GM19025 (cell line): ENCODE measurements at regions not wholly inside any gene's neighbourhood (a gene's known extent, or its start where the extent isn't known, plus 50 kb on each side); places are given as distances from the start of the nearest gene placed in this dataset.

Experiments used
- ATAC-seq: cut with Tn5 transposase; IDR thresholded peaks from one replicate; pipeline ENCODE4 v1.9.1; 2021; ENCODE audit warnings: mild to moderate bottlenecking, low read depth, moderate library complexity; ENCODE audit not compliant: unreplicated experiment

DNA sequence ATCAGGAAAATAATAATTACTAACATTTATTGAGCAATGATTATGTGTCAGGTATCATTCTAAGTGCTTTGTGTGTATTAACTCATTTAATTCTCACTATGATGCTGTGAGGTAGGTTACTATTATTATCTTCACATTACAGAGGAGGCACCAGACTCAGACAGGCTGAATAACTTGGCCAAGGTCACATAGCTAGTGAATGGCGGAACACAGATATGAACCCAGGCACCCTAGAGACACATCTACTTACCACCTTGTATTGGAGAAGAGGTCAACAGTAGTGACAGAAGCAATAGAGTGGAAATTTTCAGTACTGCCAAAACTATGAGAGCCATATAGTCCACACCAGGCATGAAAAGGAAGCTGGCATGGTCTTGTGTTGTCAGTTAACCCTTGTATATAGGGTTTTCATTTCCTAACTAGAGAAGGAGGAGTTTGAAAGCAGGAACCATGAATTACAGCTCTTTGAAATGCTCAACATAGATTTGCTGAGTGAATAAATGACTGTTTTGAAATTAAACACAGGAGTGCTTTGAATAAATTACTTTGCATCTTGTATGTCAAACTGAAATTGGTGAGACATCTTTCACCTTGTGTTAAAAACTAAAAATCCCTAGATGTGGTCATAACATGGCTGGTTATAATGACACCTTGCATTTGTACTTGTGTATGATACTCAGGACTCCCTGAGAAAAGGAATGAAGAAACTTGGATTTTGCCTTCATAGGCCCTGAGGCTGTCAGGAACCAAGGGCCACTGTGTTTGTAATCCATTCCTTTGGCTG lies 71.8 kb downstream of the RTL9 start:
- ATAC-seq: no peak

DNA sequence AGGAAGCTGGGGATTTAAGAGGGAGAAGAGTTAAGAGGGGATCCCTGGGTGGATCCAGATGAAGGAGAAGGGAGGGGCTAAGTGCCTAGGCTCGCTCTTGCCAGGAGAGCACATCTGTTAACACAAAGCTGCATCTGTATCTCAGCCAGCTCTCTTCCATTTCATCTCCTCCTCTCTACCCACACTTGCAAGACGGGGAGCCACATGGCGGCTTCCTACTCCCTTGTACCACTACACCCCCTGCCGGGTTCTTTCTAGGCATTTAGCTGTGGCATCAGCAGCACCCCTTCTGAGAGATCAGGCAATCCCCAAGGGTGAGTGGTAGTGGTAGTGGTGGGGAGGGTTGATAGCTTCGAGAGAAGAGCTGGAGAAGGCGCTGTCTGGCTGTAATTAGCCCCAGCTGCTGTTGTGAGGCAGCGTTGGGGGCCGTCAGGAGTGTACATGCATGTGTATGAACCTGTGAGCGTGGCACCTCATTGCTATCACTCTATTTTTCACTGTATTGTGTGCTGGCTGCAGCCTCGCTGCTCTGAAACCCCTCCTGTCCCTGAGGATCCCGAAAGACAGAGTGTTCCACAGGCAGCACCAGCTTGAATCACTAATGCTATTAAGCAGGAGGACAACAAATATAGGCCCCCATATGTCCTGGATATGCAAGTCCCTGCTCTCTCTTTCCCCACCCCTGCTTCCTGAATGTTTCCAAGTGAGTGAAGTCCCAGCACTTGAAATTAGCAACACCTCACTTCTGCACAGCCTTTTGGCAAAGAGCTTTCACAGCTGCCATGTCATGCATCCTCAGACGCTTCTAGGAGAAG lies 73.7 kb downstream of the RTL9 start:
- no peak for ATAC-seq

DNA sequence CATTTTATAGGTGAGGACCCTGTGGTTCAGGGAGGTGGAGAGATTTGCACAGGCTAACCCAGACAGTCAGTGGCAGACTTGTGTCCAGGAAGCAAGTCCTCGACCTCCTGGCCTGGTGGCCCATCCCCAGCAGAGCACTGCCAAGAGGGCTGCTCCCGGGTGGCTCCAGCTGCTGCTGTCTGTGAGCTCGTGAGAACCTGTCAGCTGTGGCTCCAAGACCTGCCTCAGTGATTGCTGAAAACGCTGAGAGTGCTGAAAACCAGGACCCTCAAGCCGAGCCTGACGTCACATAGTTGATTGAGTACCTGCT lies 74.2 kb downstream of the RTL9 start:
- no peak for ATAC-seq

DNA sequence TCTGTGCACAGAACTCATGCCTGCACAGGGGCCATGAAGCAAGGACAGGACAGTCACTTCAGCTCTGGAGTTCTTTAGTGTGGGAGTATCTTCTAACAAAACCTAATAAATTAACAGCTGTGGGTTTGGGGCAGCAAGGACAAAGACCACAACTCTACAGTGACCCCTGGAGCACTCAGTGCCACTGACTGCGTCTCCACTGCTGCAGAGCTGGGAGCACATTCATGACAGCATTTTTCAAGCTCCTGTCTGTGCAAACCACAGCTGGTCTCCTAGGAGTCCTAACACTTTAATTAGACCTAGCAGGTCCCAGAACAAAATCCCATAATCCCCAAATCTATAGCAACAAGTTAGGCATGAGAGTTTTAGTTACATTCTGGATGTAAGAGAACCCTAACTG lies 76.5 kb downstream of the RTL9 start:
- no peak for ATAC-seq

DNA sequence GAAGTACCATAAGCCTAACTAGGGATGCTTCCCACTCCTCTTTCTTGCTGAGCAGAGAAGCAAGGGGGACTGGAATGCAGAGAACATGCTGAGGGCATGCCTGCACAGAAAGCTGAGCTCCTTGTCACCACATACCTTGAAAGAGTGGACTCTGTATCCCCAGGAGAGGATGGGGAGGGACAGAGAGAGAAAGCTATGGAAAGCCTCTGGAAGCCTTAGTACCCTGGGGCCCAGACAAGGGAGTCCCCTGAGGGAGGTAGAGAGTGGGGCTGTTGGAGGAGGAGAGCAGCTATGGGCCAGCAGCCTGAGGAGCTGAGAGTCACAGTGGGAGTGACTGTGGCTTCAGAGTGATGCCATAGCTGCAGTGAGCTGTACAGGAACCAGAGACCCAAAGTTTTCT lies 77.9 kb downstream of the RTL9 start:
- ATAC-seq: no peak

DNA sequence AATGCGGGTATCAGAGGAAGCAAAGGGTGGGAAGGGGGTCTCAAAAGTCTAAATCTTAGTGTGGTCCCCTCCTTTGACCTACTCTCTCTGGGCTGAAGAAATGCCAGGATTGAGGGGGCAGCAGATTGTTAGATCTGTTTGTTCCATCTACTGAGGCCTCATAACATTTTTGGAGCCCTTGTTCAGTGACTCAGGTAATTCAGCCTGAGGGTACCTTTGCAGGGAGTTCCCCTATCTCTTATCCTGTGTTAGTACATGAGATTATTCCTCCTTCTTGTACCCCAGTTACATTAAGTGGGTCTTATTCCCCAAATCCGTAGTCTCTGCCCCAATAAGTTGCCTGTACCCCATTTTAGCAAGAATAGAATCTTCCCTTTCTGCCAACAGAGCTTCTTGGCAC lies 79.0 kb downstream of the RTL9 start:
- no peak for ATAC-seq

DNA sequence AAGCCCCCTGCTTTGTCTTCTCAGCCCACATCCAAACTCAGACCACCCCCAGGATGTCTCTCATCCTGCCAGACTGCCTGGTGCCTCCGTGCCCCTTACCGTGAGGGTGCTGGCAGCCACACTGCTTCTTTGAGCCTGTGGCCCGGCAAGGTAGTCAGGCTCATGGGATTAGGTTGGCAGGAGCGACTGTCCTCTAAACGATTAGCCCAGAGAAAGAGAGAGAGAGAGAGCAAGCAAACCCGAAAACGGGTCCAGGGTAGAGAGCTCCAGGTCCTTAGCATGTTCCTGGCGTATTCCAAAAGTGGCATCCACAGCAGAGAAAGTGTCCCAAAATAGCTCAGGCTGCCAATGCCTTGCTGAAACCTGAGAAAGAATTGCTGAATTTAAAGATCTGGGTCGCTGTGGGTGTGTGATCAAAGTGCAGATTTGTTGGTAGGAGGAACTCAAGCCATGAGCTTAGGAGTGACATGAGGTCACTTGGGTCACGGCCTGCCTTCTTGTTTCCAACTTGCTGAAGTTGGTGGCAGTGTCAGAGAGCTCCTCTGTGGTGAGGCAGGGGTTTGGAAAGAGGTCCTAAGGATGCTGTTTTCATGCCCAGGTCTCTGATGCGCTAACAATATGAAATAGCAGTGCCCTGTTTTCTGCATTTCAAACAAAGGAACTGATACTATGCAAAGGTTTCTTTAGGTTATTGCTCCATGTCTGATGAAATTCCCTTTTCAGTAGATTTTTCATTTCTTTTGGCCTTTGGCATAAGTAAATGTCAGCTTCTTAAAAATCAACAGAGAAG lies 81.6 kb downstream of the RTL9 start:
- no peak for ATAC-seq

DNA sequence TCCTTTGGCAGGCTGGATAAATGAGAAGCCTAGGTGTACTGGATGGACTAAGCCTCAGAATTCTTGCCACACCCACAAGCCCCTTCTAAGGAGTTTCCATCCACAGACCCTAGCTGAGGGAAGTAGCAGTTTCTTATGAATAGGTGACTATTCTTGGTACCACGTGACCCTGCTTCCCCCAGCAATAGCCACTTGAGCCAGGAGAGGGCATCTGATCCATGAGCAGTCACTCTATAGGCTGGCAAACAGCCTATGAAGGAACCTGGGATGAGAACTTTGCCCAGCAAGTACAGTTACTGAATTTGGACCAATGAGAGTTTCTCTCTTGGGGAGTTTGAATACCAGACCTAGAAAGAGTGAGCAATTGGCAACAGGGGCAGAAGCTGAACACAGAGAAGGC lies 84.0 kb downstream of the RTL9 start:
- ATAC-seq: no peak

DNA sequence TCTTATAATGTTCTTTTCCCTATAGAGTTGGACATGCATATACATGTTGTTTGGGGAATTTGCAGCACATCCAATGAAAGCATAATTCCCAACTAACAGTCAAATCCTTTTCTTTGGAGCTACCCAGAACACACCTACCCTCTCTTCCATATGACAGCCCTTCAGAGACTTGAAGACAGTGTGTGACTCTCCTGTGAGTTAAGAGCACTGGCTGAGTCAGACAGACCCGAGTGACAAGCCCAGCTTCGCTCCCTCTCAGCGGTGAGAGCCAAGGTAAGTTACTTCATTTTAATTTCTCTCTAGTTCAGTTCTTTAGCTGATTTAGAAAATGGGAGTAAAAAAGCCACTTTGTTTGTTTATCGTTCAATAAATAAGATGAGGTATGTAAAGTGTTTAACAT lies 86.3 kb downstream of the RTL9 start:
- ATAC-seq: no peak

DNA sequence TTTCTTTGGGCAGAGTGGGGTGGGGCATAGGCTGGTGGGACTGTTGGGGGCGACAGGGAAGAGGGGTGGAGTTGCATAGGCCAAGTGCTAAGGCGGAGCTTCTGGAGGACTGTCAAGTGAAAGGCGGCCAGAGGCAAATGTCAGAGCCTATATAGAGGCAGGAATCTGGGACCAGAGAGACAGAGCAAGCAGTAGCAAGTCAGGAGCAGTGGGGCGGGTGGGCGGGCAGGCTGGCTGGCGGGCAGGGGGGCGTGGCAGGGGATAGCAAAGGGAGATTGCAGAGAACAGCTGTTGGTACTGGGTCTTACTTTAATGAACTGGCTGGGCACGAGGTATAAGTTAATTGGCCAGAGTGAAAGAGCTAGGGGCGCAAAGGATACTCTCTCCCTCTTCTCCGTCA lies 89.8 kb downstream of the RTL9 start:
- no peak for ATAC-seq

DNA sequence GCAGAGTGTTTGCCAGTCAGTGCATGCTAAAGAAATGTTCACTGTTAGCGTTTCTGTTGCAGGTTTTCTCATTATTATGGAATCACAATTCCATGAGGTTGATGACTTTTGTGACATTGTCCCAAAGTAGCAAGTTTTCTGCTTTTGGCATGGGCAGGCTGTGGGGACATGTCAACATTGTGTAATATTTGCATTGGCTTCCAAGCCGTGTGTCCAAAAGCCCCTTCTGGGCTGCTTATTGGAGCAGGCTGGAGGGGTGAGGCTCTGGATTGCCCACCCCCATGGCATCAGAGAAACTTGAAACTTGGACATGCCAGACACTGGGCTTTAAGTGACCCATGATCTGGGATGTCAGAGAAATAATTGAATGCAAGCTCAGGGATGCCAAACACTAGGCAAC lies 90.7 kb downstream of the RTL9 start:
- ATAC-seq: no peak

DNA sequence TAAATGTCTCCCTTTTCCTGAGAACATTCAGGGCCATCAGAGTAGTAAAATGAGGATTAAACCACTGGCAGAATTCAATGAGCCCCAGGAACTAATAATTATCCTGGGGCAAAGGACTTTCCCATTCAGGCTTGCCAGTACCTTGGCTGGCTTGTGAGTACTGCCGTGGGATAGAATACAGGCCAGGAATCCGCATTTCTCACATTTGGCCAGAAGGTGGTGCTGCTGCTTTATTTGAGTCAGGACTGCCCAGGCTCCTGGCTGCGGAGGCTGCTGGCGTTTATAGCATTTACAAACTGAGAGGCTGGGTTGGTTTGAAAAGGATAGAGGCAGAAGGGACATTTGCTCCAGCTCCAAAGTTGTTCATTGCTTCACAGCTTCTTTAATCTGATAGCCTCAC lies 91.4 kb downstream of the RTL9 start:
- peak; percentile 67 for ATAC-seq

DNA sequence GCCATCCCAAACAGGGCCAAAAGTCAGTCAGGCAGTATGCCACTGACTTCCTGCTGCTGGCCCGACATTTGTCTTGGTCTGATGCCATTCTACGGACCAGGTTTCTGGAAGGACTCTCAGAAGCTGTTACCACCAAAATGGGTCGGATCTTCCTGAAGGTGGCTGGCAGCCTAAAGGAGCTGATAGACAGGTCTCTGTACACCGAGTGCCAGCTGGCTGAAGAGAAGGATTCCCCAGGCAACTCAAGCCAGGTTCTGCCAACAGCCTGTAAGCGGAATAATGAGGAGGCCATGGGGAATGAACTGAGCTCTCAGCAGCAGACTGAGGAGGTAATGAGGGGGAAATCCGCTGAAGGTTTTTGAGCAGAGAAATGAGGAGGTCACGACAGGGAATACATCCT lies 95.7 kb downstream of the RTL9 start:
- ATAC-seq: no peak

DNA sequence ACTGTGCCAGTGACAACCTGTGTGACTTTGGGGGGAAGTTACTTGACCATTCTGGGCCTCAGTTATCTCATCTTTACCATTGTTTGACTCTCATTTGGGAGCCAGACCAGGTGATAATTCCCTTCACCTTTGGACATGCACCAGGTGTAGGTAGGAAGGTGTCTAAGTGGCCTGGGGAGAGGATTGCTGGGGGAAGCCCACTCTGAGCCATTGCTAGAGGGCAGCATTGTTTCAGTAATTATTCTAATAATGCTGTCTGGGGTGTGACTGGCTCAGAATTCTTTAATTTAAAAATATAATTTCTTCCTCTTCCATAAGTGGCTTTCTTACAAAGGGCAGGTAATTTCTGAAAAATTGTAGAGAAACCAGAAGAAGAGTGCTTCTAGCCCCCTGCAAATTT lies 104.3 kb downstream of the RTL9 start:
- ATAC-seq: no peak

DNA sequence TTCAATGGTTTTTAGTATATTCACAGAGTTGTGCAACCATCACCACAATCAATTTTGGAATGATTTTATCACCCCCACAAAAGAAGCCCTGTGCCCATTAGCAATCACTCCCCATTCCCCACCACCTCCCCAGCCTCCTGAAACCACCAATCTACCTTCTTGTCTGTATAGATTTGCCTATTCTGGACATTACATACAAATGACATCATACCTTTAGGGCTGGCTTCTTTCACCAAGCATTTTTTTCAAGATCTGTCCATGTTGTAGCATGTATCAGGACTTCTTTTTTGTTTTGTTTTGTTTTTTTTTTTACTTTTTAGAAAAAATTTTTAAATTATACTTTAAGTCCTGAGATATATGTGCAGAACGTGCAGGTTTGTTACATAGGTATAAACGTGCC lies 108.1 kb downstream of the RTL9 start:
- no peak for ATAC-seq

DNA sequence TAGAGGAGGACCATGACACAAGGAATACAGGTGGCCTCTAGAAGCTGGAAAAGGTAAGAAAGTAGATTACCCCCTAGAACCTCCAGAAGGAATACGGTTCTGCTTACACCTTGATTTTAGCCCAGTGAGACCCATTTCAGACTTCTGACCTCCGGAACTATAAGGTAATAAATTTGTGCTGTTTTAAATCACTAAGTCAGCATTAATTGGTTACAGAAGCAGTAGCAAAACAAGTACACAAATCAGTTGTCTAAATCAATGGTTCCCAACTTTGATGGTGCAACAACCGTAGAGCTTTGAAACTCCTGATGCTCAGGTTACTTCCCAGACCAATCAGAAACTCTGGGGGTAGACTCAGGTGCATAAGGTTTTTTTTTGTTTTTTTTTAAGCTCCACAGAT lies 113.6 kb downstream of the RTL9 start:
- no peak for ATAC-seq

DNA sequence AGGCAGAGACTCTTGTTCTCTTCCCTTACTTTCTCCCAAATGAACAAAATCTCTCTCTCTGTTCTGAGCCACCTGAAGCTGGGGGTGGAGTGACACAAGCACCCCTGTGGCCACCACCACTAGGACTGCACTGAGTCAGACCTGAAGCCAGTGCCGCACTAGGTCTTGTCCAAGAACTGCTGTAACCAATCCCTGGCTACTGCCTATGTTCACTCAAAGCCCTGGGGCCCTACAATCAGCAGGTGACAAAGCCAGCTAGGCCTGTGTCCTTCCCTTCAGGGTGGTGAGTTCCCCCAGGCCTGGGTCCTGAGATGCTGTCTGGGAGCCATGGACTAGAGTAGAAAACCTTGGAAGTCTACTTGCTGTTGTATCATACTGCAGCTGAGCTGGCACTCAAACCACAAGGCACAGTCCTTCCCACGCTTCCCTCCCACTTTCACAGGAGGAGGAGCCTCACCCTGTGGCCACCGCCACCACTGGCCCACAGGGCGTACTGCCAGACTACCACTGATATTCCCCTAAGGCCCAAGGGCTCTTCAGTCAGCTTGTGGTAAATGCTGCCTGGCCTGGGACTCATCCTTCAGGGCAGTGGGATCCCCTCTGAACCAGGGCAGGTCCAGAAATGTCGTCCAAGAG lies 119.1 kb downstream of the RTL9 start:
- ATAC-seq: no peak

DNA sequence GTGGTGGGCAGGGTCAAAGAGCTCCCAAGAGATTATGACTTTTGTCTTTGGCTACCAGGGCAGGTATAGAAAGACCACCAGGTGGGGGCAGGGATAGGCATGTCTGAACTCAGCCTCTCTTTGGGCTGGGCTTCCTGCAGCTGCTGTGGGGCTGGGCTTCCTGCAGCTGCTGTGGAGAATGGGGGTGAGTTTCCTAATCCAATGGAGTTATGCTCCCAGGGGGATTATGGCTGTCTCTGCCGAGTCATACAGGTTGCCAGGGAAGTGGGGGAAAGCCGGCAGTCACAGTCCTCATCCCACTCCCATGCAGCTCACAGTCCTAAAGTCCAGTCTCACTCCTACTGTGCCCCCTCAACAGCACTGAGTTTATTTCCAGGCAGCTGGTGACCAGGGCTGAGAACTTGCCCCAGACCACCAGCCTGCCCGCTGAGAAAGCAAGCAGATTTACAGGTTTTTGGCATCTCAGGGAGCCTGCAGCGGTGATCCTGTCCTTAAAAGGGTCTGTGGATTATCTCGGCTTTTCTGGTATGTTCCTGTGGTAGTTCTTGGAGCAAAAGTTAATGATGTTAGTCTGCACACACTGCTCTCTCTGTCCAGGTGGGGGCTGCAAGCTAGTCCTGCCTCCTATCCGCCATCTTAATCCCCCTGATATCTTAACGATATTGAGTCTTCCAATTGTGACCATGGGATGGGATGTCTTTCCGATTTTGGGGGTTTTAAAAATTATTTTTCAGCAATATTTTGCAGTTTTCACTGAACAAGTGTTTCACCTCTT lies 133.4 kb downstream of the RTL9 start:
- no peak for ATAC-seq

DNA sequence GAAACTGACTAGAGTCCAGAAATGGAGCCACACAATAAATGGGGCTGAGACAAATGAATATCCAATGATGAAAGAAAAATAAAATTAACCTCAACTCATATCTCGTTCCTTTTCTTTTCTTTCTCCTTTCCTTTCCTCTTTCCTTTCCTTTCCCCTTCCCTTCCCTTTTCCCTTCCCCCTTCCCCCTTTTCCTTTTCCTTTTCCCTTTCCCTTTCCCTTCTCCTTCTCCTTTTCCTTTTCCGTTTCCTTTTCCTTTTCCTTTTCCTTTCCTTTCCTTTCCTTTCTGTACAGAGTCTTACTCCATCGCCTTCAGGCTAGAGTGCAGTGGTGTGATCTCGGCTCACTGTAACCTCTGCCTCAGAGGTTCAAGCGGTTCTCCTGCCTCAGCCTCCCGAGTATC lies 146.3 kb downstream of the RTL9 start:
- no peak for ATAC-seq
